SK-N-SH (cell line): ENCODE measurements at regions not wholly inside any gene's neighbourhood (a gene's known extent, or its start where the extent isn't known, plus 50 kb on each side); places are given as distances from the start of the nearest gene placed in this dataset.

Experiments
- EZH2phosphoT487 ChIP-seq: fragments of 200-600 bp; sonication (generic); IDR thresholded peaks from 2 replicates; pipeline ENCODE4 v1.6.1; 2017; ENCODE audit warnings: low read depth, mixed run types, mild to moderate bottlenecking, antibody characterized with exemption, moderate library complexity, borderline replicate concordance
- GABPA ChIP-seq: IDR thresholded peaks from 2 replicates; pipeline ENCODE4 v1.4.0; 2012; ENCODE audit warnings: low read depth, mild to moderate bottlenecking
- GATA2 ChIP-seq: sonication (generic); formaldehyde crosslinking; IDR thresholded peaks from 2 replicates; pipeline ENCODE4 v1.5.0; 2020; ENCODE audit warnings: mild to moderate bottlenecking, missing genetic modification reagents
- POLR2AphosphoS5 ChIP-seq: IDR thresholded peaks from 2 replicates; pipeline ENCODE4 v1.6.1; 2012; ENCODE audit warnings: low read depth, low read length
- RAD21 ChIP-seq: IDR thresholded peaks from 2 replicates; pipeline ENCODE4 v1.6.1; 2012; ENCODE audit warnings: mild to moderate bottlenecking, low read length
- YY1 ChIP-seq: IDR thresholded peaks from 2 replicates; pipeline ENCODE4 v1.4.0; 2012; ENCODE audit warnings: low read depth, mild to moderate bottlenecking
- TF ChIP-seq, protein P1 (sequence below): fragments of 200-600 bp; sonication (generic); IDR thresholded peaks from 2 replicates; pipeline ENCODE4 v1.6.1; 2017; ENCODE audit warnings: antibody characterized with exemption, mild to moderate bottlenecking, moderate library complexity

DNA sequence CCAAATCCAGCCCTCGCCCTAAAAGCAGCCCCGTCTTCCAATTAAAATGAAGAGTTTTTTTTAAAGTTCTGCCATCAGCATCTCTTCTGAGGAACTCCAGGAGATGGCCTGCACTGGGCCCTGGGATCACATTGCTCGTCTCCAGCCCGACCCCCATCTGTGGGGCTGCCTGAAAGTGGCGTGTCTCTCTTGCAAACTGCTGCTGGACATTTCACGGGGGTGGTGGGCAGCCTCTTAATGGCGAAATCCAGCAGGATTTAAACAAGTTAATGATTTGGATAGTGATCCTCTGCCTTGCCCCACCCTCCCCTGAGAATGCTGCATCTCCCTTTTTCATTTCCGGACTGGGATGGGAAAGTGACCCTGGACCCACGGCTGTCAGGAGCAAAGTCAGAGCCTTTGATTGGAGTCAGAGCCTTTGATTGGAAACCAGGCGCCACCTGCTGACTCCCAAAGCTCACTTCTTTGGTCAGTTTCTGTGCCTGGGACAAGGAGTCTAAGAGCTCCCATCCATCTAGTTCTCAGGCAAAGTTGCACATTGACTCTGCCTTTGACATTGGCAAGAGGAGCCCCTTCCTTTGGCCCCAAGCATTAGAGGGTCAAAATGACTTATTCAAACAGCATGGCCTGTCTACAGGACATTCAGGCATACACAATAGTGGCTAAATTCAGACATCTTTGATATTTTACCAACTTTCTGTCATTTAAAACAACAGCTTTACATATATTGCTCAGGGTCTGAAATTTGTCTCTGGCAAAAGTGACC, 155.2 kb downstream of the SH3BP4 start:
- no peak for TF ChIP-seq POLR2AphosphoS5
- TF ChIP-seq, protein P1, sequence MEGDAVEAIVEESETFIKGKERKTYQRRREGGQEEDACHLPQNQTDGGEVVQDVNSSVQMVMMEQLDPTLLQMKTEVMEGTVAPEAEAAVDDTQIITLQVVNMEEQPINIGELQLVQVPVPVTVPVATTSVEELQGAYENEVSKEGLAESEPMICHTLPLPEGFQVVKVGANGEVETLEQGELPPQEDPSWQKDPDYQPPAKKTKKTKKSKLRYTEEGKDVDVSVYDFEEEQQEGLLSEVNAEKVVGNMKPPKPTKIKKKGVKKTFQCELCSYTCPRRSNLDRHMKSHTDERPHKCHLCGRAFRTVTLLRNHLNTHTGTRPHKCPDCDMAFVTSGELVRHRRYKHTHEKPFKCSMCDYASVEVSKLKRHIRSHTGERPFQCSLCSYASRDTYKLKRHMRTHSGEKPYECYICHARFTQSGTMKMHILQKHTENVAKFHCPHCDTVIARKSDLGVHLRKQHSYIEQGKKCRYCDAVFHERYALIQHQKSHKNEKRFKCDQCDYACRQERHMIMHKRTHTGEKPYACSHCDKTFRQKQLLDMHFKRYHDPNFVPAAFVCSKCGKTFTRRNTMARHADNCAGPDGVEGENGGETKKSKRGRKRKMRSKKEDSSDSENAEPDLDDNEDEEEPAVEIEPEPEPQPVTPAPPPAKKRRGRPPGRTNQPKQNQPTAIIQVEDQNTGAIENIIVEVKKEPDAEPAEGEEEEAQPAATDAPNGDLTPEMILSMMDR: peak; percentile 79
- no peak for TF ChIP-seq GABPA
- no peak for TF ChIP-seq EZH2phosphoT487
- TF ChIP-seq GATA2 (CRISPR knock-in tag): no peak
- no peak for TF ChIP-seq YY1
- peak; percentile 98 for TF ChIP-seq RAD21
